ENCODE measurements at regions not wholly inside any gene's neighbourhood (a gene's known extent, or its start where the extent isn't known, plus 50 kb on each side); places are given as distances from the start of the nearest gene placed in this dataset.

GRCh38 chr10:44199991-44200655 is 184.8 kb downstream of the CXCL12 start:
- no peak overlapping the region for H3K27ac ChIP-seq
- TF ChIP-seq ZFX (IDR thresholded peaks at IDR 0.05) (no peak), CTCF (conservative IDR thresholded peaks at IDR 0.05) (no peak)

DNA sequence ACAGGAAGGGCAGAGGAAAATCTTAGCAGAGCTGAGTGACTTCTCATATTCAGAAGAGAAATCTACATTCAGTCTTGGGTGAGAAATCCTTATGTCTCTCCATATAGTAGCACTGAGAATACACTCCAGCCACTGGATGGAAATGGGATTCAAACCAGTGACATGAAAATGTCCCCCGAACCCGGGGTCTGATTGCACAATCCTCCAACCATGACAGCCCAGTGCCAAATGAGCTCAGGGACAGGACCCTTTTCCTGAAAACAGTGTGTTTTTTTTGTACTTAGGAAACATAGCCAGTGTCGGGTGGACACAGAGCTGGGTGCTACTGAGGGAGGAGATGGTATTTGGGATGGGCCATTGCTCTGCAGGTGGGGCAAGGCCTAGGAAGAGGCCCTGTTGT is 185.6 kb downstream of the CXCL12 start:
- TF ChIP-seq ZFX (IDR thresholded peaks at IDR 0.05), result no peak
- no peak for TF ChIP-seq CTCF (conservative IDR thresholded peaks at IDR 0.05)
- H3K27ac ChIP-seq, result no peak overlapping the region

DNA sequence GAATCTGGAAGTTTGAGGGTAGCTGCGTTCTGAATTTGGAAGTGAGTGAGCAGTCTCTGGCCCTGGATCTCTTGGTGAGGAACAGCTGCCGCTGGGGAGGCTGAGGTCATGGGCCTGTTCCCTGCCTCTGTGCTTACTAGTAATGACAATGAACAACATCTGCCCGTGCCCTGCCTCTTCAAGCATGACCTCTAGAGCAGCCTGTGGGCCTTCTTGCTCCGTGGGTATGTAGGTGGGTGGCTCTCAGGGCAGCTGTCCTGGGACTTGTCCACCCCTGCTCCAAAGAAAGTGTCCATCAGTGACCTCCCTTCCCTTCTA is 186.2 kb downstream of the CXCL12 start:
- no peak overlapping the region for H3K27ac ChIP-seq
- no peak for TF ChIP-seq CTCF (conservative IDR thresholded peaks at IDR 0.05)
- TF ChIP-seq ZFX (IDR thresholded peaks at IDR 0.05), result no peak

DNA sequence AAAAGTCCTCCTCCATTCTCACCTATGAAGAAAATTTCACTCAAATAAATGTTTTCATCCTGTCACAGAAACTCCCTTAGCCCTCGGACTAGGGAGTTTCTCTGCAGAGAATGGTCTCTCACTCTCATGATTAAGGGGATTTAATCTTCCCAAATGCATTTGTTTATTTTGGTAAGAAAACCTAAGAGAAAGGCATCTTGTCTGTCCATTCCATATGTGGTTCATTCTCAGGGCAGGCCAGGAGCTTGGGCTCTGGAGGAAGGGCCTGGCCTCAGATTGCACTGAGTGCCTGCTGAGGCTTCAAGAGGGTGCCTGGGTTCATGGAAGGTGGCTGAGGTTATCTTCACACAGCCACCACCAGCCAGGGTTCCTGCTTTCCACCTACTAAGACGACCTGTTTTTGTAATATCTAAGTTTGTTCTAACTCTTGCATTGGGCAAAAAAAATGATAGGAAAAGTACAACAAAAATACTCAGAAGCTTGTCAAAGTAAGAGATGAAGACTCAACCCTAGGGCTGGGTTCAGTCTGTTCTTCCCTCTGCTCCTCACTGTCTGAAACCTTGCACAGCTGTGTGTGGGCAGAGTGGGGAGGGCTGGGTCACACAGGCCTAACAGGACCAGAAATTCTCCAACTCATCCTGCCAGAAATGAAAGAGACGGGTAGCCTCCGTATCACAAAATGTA is 186.7 kb downstream of the CXCL12 start:
- no peak overlapping the region for H3K27ac ChIP-seq
- TF ChIP-seq CTCF (conservative IDR thresholded peaks at IDR 0.05) (no peak), ZFX (IDR thresholded peaks at IDR 0.05) (no peak)

DNA sequence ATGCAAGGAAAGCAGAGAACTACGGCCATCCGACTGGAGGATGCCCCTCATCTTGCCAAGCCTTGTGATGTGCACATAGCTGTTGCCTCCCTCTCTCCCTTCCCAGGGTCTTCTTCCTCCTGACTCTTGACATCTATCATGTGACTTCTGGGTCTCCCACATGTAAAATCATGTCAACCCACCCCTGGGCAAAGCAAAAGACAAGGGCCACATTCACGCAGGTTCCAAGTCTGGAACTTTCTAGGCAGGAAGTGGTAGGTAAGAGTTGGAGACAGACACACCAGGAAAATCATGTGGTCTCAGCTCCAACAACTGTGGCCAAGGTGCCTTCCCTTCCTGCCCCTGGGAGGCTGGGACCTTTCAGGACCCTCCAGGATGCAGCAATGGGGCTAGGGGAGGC is 187.3 kb downstream of the CXCL12 start:
- TF ChIP-seq ZFX (IDR thresholded peaks at IDR 0.05) (no peak), CTCF (conservative IDR thresholded peaks at IDR 0.05) (no peak)

DNA sequence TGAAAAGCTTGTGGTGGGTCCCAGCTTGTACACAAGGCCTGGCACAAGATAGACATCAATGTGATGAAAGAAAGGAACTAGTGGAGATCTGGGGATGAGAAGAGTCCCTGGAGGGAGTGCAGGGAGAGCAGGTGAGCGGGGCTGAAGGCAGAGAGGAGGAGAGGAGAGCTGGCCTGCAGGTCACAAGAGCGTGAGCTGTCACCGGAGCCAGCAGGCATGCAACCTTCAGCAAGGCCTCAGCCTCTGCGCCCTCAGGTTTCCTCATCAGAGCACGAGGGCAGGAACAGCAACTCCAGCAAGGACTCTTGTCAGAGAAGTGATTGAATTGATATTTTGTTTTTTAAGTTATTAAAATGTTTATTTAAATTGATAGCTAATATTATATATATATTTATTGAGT is 188.6 kb downstream of the CXCL12 start:
- H3K27ac ChIP-seq, result no peak overlapping the region
- no peak for TF ChIP-seq ZFX (IDR thresholded peaks at IDR 0.05)
- TF ChIP-seq CTCF (conservative IDR thresholded peaks at IDR 0.05), result no peak

More for the DNA sequence above, 187.3 kb downstream of the CXCL12 start:
- no peak overlapping the region for H3K27ac ChIP-seq

GRCh38 chr10:44196008-44196320 is 188.9 kb downstream of the CXCL12 start:
- TF ChIP-seq CTCF (conservative IDR thresholded peaks at IDR 0.05), result no peak
- H3K27ac ChIP-seq, result no peak overlapping the region
